Inferior parietal cortex (tissue), 1 donor: ENCODE measurements at regions not wholly inside any gene's neighbourhood (a gene's known extent, or its start where the extent isn't known, plus 50 kb on each side); places are given as distances from the start of the nearest gene placed in this dataset.

Source experiments
- DNase-seq: peaks from one replicate; pipeline ENCODE4 v3.0.0-alpha.2; 2016; ENCODE audit errors: extremely low spot score

DNA sequence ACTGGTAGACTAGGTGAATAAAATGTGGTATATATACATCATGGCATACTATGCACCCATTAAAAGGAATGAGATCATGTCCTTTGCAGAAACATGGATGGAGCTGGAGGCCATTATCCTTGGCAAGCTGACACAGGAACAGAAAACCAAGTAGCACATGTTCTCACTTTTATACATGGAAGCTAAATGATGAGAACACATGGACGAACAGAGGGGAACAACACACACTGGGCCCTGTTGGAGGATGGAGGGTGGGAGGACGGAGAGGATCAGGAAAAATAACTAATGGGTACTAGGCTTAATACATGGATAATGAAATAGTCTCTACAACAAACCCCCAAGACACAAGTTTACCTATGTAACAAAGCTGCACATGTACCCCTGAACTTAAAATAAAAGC, 780.0 kb downstream of the DACH1 start:
- DNase-seq, result no peak

DNA sequence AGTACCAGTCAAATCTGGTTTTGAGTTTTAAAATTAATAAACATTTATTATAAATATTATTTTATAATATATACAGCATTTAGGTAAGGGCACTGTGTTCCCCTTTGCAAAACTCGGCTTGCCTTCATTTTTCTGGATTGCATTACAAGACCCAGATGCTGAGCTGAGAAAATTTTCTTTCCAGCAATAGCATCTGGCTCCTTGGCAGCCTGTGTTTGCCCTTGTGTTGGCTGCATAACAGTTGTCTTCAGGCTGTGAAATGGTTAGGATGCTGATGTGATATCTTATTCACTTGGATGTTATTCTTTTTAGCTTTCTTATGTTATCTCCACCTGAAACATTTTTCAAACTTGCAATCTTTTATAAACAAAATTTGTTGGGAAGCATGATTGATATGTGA, 784.4 kb downstream of the DACH1 start:
- DNase-seq, result no peak

DNA sequence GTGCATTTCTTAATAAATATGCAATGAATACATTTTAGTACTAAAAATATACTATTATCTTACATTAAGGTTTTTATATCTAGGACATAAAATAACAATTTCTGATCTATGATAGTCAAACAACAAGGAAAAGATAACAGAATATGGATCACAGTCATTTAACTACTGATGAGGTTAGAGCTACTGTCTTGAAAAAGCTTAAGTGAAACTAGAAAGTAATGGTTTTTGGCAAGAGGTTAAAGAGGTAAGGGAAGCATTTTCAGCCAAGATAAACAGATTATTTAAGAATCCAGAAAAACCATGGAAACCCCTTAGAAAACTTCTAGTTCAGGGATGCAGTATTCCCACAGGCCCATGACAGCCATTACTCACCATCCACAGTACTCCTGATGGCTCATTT, 787.4 kb downstream of the DACH1 start:
- DNase-seq, result no peak

DNA sequence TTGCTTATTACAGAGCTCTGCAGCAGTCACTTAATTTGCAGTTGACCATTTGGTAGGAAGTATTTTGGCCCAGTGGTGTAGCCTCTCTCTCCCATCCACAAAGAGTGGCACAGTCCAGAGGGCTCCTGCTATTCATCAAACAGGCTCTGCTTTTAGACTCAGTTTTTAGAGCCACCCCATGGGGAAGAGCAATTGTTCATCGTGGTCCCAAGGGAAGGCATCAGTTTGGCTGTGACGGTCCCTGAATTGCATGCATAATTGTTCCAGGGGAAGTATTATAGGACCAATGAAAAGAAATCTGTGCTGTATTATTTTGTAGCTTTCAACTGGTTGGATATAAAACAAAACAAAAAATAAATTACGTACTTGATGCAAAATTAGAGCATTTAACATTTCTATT, 799.0 kb downstream of the DACH1 start:
- no peak for DNase-seq

DNA sequence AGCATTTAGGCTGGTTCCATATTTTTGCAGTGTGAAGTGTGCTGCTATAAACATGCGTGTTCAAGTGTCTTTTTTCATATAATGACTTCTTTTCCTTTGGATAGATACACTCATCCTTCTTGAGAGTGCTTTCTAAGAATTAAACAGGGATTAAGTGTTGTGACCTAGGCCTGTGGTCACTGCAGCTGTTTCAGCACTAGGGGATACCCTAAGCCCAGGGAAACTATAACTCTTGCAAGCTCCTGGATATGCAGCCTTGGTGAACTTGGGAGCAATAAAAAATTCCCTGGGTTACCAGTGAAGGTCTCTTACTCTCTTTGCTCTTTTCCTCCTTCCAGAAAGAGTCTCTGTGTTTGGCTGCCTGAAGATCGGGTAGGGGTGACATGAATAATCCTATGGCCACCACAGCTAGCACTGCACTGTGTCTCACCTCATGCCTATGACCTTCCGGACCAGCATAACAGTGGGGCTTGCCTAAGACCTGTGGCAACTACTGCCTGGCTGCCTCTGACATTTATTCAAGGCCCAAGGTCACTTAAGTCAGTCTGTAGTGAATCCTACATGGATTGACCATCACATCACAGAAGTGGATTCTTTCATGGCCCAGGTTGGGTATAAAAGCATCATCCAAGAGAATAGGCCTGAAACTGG, 799.7 kb downstream of the DACH1 start:
- no peak for DNase-seq

DNA sequence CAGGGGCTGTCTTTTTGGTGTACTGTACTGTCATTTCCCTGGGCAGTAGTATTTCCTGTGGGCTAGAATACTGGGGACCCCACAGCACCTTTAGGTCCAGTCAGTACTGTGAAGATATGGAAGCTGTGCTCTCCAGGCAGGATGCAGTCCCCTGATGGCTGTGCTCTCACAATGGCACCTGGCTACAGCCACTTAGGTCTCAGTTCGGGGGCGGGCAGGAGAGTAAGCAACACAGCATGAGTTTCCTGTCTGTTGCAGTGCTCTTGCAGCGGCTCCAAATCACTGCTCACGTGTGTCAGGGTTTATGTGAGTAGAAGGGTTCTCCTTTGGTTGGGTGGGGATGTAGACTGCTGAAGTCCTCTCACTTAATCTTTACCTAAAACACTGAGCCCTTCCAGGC, 810.4 kb downstream of the DACH1 start:
- no peak for DNase-seq

DNA sequence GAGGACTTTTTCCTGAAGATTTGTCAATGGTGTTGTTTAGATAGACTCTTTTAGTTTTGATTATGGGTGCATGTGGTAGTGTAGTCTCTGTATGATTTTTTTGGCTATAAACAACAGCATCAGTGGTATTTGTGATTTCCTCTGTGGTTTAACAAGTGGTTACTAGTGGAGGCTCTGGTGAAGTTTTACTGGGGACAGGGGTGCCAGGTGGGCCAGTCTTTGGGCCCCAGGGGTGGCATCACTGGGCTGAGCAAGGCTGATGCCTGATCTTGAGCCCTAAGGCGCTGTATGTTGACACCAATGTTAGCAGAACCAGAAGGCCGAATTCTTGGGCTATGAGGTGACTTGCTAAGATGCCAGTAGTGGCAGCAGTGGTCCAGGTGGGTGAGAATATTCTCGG, 811.4 kb downstream of the DACH1 start:
- no peak for DNase-seq

DNA sequence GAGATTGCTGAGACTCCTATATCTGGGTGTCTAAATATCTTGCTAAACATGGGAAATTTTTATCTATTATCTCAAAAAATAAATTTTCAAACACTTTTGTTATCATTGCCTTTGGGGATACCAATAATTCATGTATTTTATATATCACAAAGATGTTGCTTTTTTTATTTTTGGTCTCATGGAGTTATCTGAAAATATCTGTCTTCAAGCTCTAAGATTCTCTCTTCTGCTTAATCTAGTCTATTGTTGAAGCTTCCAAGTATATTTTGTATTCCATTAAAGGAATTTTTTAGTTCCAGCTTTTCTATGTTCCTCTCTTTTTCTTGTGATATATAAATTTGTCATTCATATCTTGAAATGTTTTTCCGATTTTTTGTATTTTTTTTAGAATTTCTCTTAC, 812.0 kb downstream of the DACH1 start:
- no peak for DNase-seq

DNA sequence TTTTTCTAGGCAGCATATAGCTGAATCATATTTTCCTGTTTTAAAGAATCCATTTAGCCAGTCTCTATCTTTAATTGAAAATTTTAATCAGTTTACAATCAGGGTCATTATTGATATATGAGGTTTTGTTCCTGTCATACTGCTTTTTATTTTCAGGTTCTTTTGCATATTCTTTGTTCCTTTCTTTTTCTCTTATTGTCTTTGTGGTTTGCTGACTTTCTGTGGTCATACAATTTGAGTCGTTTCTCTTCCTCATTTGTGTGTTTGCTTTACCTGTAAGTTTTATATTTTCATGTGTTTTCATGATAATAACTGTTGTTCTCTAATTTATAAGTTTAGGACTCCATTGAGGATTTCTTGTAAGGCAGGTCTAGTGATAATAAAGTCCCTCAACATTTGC, 812.6 kb downstream of the DACH1 start:
- no peak for DNase-seq

DNA sequence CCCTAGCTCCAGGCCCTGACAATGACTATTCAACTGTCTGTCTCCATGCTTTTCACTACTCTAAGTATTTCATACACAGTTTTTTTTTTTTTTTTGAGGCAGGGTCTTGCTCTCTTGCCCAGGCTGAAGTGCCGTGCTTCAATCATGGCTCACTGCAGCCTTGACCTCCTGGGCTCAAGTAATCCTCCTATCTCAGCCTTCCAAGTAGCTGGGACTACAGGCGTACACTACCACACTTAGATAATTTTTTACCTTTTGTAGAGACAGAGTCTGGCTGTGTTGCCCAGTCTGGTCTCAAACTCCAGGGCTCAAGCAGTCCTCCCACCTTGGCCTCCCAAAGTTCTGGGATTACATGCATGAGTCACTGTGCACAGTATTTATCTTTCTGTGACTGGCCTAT, 815.4 kb downstream of the DACH1 start:
- no peak for DNase-seq

DNA sequence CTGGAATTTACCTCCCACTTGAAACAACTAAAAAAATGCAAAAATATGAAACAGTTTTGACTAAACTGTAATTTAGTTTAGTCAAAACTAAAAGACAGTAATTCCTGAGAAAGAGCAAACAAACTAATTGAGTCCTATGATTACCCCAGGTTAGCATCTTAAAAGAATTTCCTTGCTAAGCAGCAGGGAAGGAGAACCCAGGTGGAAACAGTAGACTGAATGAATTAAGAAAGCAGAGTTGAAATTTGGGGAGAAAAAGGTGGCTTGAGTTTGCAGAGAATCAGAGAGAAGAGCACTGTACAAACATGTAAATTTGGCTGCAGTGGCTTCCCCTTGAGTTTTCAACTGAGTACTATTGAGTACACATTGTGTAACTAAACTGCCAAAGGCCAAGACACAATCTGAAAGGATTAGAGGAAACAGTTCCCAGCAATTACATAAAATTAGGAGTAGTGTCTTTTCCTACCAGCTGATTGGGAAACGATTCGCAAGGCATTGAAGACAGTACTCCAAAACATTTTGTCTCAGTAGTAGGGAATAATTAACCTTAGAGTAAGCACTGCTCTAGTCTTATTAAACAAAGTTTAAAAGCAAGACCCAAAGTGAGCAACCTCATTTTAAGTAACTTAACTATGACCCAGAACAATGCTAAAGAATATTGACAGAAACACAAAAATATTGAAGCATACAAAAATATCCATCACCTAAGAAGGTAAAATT, 820.5 kb downstream of the DACH1 start:
- no peak for DNase-seq

DNA sequence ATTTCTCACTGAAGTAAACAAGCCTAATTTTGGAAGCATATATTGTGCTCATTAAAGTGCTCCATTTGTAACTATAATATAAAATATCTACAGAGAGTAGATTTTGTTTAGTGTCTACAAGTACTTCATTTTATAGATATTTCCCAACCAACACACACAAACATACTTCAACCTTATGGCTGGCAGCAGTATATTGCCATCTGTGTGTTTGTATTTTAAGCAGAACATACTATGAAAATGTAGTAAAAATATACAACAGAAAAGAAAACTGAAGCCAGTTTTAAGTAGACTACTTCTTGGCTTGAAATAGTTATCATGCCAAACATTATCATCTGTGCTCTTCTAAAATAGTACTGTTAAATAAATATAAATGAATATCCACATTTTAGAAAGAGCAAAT, 821.9 kb downstream of the DACH1 start:
- no peak for DNase-seq

DNA sequence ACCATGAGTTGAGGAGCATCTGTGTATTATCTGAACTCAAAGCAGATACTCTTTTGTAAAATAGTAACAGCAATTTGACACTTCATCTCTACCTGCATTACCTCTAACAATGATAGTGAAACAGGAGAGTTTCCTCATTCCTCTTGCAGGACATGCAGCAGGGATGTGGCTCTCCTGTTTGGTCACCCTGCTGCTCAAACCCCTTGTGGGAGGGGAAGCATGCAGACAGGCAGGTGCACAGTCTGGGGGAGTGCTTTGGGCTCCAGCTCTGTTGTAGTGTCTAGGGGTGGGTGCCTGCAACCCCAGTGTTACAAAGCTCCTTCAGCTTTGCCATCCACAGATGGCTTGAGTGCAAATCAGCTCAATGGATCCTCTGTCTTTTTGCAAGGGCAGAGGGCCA, 827.6 kb downstream of the DACH1 start:
- no peak for DNase-seq

DNA sequence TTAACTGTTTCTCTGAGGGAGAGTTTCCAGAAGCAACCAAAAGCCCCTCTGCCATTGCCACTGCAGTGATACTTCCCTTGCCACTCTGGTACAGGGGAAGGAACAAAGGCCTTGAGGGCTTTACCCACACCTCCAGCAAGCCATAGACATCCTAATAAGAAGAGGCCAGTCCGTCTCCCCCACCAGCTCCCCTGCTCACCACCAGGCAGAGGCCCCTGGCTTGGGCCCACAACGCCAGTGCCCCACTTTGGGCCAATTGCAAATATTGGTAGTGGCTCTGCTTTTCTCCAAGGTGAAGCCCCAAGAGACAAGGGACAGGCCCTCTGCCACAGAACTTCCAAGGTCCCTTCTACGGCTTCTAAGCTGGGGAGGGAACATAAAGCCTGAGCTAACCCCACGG, 833.0 kb downstream of the DACH1 start:
- no peak for DNase-seq

DNA sequence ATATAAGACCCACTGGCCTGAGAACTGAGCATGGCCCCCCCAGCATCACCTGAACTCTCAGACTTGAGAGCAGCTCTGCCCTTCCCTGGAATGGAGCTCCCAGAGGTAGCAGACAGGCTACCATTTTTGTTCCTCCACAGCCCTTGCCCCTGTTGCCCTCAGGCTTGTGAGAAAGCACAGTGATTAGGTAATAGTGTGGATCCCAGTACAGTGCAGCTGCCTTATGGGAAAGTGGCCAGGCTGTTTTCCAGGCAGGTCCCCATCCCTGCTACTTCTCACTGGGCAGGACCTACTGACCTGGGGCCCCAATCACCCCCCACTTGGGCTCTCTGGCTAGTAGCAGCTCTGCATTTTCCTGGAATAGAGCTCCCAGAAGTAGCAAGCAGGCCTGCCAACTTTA, 834.0 kb downstream of the DACH1 start:
- no peak for DNase-seq

DNA sequence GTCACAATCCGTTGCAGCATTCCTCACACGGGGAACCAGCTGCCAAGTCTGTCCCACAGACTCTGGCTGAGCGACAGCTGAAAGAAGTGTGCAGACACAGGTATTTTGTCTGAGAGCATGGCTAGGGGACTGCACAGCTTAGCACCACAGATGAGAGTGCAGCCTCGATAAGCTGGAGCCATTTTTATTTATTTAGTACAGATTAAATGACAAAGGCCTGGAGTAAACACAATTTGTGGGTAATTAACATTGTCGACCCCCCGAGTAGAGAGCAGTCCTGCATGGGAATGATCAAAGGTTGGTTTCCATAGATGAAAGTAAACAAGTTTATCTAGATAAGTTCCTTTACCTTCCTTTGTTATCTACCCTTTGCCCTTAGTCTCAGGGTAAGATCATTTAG, 836.2 kb downstream of the DACH1 start:
- no peak for DNase-seq

DNA sequence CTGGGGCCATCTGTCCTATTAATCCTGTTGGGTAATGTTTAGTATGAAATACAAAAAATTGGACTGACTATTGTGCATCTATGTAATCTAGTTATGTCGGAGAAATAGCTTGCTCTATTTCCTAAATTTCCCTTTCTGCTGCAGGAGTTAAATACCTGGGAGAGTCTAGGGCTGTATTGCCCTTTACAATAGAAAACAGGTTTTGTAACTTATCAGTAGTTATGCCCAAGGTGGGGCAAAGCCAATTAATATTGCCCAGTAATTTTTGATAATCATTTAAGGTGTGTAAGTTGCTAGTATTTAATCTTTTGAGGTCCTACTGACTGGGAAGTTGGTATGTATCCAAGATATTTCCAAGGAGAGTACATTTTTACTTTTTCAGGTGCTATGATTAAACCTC, 838.1 kb downstream of the DACH1 start:
- DNase-seq, result no peak

DNA sequence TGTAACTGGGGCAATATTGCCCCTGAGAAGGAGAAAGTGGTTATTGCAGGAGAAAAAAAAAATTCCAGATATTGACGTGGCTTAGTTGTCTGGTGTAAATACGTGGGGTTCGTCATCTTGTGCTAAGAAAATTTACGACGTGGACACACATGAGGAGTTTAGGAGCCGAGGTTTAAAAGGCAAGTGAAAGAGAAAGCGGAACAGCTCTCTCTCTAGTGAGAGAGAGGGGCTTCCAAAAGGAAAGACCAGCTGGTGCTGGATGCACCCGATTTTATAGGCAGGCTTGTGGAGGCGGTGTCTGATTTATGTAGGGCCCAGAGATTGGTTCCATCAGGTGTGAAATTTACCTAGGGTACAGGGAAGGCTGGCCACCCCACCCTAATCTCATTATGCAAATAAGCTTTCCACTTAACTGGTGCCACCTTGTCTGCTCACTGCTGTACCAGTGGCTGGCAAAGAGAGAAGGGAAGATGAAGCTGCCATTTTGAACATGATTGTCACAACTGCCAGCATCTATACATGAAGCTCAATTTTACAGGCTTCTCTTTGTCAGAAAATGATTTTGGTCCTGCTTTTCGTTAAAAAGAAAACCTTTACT, 845.1 kb downstream of the DACH1 start:
- DNase-seq, result no peak

DNA sequence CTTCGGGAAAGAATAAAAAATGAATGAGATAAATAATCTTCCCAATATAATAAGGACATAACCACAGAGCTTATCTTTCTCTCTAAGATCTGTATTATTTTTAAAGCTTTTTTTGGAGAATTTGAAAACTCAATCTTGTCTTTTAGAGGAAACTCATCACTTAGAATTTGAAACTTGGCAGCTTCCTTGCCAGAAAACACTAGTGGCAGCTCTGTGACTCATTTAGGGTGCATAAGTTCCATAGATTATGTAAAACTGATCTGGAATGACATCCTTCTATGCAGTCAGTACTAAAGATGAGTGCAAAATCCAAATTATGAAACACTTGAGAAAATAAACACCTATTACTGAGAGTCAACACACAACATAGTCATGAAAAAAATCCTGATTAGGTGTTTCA, 848.0 kb downstream of the DACH1 start:
- peak; percentile 14 for DNase-seq

DNA sequence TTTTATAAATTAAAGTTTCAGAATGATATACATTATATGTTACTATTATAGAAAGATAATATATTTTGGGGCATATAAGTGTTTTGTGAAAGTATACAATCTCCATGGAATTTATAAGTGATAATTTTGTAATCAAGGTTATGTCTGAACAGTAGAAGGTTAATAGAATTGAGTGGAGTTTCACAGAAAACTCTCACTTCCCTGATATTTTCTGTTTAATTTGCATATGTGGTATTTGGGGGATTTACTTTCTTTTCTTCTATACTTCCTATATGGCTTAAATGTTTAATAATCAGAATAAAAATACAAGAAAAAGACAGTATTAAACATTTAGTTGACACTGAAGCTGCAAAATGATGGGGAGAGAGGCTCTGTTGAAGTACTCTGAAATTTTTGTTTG, 848.5 kb downstream of the DACH1 start:
- no peak for DNase-seq

DNA sequence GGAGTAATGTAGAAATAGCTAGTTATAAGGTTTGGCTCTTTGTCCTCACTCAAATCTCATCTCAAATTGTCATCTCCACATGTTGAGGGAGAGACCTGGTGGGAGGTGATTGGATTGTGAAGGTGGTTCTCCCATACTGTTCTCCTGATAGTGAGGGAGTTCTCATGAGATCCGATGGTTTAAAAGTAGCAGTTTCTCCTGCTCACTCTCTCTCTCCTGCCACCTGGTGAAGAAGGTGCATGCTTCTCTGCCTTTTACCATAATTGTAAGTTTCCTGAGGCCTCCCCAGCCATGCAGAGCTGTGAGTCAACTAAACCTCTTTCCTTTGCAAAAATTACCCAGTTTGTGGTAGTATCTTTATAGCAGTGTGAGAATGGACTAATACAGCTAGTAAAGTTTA, 849.4 kb downstream of the DACH1 start:
- no peak for DNase-seq

DNA sequence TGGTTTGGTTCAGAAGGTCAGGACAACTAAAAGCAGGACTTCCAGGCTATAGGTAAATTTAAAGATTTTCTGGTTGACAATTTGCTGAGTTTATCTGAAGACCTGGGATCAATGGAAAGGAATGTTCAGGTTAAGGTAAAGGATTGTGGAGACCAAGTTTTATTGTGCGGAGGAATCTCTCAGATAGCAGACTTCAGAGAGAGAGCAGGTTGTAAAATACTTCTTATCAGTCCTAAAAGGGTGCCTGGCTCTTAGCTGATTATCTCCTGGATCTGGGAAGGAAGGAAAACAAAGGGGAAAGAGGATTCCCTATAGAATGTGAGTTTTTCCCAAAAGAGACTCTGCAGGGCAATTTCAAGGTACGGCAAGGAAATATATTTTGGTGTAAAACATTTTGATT, 851.5 kb downstream of the DACH1 start:
- no peak for DNase-seq

DNA sequence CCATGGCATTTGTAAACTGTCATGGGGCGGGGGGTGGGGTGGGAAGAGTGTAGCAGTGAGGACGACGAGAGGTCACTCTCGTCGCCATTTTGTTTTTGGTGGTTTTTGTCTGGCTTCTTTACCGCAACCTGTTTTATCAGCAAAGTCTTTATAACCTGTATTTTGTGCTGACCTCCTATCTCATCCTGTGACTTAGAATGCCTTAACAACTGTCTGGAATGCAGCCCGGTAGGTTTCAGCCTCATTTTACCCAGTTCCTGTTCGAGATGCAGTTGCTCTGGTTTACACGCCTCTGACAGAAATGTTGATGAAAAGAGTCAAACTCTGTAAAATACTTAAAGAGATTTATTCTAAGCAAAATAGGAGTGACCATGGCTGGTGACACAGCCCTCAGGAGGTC, 852.0 kb downstream of the DACH1 start:
- no peak for DNase-seq

DNA sequence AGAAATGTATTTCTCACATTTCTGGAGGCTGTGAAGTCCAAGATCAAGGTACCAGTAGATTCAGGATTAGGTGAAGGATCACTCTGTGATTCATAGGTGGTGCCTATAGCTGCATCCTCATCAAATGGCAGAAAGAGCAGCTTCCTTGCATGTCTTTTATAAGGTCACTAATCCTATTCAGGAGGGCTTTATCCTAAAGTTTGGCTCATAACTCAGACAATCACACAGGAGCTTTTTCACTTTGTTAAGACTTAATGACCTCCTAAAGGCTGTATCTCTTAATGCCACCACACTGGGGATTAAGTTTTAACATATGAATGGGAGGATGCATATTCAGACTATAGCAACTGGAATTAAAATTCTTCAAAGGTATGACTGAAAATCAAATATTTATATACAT, 861.1 kb downstream of the DACH1 start:
- no peak for DNase-seq
